Cardiac fibroblast (primary cell): ENCODE measurements at regions not wholly inside any gene's neighbourhood (a gene's known extent, or its start where the extent isn't known, plus 50 kb on each side); places are given as distances from the start of the nearest gene placed in this dataset.

Source experiments
- DNase-seq, 2 donors: peaks; one replicate each; pipeline versions ENCODE4 v3.0.0 to v3.0.0-alpha.2; 2010; ENCODE audit warnings: low read depth in 2 of 2
- H3K4me3 ChIP-seq, 2 donors: replicated peaks in 1 of 2; 1 replicate in 1 of 2; 2 replicates in 1 of 2; pipeline ENCODE4 v1.5.1; 2011; ENCODE audit warnings: low read depth in 2 of 2, low read length in 2 of 2, mild to moderate bottlenecking in 2 of 2, moderate library complexity in 1 of 2
- TF ChIP-seq, protein P1 (sequence below): IDR thresholded peaks from one replicate; pipeline ENCODE4 v1.5.1; 2011; ENCODE audit warnings: low read depth, mild to moderate bottlenecking, low read length, inconsistent platforms

DNA sequence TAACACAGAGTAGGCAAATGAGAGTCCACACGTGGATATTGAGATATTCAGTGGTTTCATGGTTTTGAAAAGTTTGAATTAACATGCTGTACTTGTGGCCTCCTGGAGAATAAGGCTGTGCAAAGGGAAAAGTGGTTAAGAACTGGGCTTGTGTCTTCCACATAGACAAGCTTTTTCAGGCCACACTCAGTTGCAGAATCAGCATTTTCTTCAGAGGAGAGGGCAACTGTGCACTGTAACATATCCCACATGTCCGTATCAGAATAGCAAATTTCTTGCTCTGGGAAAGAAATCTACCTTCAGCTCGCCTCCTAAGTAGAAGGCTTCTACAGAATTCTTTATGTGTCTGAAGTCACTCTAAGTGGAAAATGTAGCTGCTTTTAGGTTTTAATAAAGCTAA, 84.9 kb downstream of the ZC3H11B start:
- H3K4me3 ChIP-seq, result no peak overlapping the region
- TF ChIP-seq, protein P1, sequence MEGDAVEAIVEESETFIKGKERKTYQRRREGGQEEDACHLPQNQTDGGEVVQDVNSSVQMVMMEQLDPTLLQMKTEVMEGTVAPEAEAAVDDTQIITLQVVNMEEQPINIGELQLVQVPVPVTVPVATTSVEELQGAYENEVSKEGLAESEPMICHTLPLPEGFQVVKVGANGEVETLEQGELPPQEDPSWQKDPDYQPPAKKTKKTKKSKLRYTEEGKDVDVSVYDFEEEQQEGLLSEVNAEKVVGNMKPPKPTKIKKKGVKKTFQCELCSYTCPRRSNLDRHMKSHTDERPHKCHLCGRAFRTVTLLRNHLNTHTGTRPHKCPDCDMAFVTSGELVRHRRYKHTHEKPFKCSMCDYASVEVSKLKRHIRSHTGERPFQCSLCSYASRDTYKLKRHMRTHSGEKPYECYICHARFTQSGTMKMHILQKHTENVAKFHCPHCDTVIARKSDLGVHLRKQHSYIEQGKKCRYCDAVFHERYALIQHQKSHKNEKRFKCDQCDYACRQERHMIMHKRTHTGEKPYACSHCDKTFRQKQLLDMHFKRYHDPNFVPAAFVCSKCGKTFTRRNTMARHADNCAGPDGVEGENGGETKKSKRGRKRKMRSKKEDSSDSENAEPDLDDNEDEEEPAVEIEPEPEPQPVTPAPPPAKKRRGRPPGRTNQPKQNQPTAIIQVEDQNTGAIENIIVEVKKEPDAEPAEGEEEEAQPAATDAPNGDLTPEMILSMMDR, result no peak
- DNase-seq, result no peak

DNA sequence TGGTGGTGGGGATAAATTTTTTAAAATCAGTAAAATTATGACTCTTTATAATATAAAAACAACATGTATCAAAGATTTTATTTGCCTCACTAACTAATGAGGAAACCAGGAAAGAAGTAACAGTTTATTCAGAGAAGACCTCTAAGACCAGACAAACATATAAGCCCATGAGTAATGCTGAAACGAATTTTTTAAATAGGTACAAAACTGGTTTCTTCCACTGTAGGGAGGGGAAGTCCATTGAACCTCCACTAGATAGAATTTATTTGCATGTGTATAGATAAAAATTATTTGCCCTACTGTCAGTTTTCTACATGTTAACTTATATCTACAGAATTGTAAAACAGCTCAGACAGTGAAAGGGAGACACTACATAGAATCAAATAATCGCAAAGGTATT, 86.8 kb downstream of the ZC3H11B start:
- TF ChIP-seq, protein P1, result no peak
- DNase-seq, result no peak
- no peak overlapping the region for H3K4me3 ChIP-seq

DNA sequence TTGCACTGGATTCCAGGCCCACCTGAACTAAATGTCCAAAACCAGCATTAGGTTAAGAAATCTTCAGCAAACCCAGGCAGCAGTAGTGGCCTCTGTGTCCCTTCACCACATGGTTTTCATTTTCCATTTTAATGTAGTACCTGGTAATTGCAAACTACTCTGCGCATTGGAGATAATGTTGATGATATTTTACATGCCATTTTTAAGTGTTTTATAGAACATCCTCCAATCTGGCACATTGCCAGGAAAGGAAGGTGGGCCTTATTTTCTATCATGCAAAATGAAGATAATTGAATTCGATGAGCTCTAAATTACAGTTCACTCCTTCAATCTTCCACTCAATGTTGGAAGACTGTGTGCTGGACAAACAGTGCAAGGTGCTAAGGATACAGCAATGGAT, 89.5 kb downstream of the ZC3H11B start:
- DNase-seq, result no peak
- H3K4me3 ChIP-seq, result no peak overlapping the region
- TF ChIP-seq, protein P1, result no peak

DNA sequence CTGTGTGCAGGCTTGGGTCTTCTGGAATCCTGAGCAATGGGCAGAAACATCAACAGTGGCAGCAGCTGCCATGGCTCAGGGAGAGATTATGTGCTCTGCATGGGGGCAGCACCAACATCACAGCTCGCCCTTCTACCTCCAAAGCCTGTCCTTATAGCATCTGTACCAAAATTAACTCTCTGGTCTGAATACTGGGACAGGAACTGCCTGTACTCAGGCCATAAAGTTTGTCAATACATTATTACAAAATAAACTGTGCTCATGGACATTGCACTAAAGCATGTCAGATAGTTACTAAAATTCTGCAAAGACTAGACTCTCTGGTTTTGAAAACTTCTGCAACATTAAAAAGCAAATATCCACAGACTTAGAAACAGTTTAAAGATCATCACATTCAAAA, 91.6 kb downstream of the ZC3H11B start:
- DNase-seq, result no peak
- TF ChIP-seq, protein P1, result no peak
- no peak overlapping the region for H3K4me3 ChIP-seq

DNA sequence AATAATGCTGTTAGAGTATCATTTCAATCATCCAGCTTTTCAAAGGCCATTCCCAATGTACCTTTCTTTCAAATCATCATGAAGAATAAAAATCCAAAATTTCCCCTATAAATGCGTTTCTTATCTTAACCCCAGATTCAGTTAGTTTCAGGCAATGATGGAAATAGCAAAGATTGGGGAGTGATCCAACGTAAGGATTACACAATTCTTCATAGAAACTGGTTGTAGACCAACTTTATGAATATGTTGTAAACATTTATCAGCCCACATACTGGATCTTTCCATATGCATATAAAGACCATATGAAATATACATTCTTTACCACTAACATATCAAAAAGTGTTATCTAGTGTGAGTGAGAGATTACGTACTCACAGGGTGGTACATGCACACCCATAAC, 92.7 kb downstream of the ZC3H11B start:
- TF ChIP-seq, protein P1, result no peak
- H3K4me3 ChIP-seq, result no peak overlapping the region
- DNase-seq, result no peak

DNA sequence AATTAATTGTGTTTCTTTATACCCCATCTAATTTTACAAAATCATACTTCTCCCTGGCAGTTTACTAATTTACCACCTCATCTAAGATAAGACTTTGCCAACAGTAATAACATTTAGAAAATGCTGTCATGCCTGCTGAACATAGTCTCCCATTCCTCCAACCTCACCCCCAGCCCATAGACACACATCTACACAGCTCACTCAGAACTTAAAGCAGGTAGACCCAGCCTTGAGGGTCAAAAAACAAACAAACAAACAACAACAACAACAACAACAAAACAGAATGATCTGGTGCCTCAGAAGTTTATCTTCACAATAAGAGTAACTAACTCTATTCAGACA, 94.0 kb downstream of the ZC3H11B start:
- TF ChIP-seq, protein P1, result no peak
- H3K4me3 ChIP-seq, result no peak overlapping the region
- no peak for DNase-seq

DNA sequence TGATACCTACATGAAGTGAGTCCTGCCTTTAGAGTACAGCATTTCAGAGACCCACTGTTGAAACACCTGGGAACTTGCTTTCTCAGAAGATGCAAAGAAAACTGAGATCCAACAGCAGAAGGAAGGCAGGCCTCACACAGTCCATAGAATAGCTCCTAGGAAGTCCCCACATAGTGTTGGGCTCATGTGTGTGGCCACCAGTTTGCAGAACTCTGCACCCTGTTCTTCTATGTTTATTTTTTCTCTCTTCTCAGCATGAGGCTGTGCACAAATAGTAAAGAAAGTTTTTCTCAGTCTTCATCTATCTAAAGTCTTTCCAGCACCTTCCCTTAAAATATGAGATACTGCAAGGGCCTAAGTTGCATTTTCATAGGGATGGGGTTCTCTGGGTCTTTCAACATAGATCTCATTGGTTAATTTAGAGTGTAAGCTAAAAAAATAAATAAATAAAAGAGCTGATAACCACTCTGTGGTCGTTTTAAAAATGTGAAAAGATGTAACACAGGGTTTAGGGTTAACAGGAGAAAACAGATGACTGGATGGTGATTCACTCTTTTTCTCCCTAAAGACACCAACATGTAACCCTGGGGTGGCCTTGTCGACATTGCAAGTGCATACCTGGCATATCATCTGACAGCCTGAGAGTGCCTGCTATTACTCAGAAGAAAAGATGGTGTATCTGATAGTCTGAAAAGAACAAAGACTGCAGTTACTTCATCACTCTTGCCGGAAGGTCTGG, 94.6 kb downstream of the ZC3H11B start:
- no peak overlapping the region for H3K4me3 ChIP-seq
- TF ChIP-seq, protein P1, result no peak
- DNase-seq, result peak; percentile 50 to 56
